ENCODE measurements at regions not wholly inside any gene's neighbourhood (a gene's known extent, or its start where the extent isn't known, plus 50 kb on each side); places are given as distances from the start of the nearest gene placed in this dataset.

DNA sequence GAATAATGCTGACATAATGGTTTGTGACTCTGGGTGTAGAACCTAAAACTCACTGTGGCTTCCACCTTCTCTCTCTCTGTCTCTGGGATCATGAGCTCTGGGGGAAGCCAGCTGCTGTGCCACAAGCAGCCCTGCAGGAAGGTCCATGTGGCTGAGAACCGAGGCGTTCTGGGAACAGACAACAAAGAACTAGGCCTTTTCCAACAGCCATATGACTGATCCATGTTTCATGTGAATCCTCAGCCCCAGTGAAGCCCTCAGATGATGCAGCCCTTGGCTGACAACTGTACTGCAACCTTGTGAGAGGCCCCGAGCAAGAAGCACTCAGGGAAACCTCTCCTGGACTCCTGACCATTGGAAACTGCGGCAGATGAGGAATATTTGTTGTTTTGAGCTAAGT lies 56.6 kb downstream of the HLA-G start:
- H3K9me3 ChIP-seq, result no peaks in the 10 kb centered on the region
- TF ChIP-seq, protein P1, sequence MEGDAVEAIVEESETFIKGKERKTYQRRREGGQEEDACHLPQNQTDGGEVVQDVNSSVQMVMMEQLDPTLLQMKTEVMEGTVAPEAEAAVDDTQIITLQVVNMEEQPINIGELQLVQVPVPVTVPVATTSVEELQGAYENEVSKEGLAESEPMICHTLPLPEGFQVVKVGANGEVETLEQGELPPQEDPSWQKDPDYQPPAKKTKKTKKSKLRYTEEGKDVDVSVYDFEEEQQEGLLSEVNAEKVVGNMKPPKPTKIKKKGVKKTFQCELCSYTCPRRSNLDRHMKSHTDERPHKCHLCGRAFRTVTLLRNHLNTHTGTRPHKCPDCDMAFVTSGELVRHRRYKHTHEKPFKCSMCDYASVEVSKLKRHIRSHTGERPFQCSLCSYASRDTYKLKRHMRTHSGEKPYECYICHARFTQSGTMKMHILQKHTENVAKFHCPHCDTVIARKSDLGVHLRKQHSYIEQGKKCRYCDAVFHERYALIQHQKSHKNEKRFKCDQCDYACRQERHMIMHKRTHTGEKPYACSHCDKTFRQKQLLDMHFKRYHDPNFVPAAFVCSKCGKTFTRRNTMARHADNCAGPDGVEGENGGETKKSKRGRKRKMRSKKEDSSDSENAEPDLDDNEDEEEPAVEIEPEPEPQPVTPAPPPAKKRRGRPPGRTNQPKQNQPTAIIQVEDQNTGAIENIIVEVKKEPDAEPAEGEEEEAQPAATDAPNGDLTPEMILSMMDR (IDR thresholded peaks at IDR 0.05 in 8 of 11, conservative IDR thresholded peaks at IDR 0.05 in 3 of 11), result no peak
- TF ChIP-seq POLR2AphosphoS5 (IDR thresholded peaks at IDR 0.05) (no peak), POLR2A (IDR thresholded peaks at IDR 0.05) (no peak)
- no peaks in the 10 kb centered on the region for H3K27me3 ChIP-seq (replicated peaks in 1 of 7)
- intact Hi-C loops (cut with DNase I; ENCODE audit: low total_unique reads), result loop anchor here (10.0 kb wide), 1 partner anchor 61 kb away; the partner anchor contains the start of gene HLA-A
- DNase-seq, result no peak
- no peak overlapping the region for H3K27ac ChIP-seq
- 23 to 79% (median 66%) methylated on average over 3 to 4 of the region's 4 CpGs; no CpG with 5 or more reads in 1 of the 5 donors for WGBS, 5 donors
- peaks cover 0 to 7% (median 0%) of the 10 kb centered on the region in 6 donors for H3K36me3 ChIP-seq
- no peak overlapping the region for H3K4me3 ChIP-seq
- H3K4me1 ChIP-seq, result peaks cover 0 to 9% (median 7%) of the 10 kb centered on the region in 6 donors

DNA sequence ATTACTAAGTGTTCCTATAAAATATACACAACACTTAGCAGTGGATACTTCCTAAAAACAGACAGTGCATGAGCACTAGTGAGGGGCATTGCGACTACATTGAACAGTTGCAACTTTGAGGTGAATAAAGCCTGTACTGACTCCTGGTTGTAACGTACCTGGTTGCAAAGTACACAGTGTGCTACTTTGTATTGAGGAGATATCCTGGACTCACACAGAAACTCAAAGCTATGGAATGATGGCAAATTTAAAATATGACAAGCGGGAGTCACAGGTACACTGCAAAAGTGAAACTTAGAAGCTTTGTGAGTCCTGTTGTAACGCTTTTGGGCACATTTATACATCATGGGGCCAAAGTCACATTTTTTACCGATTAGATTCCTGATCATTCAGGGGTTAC lies 55.6 kb upstream of the HLA-A start:
- 34 to 61% (median 48%) methylated on average over 5 of the region's 5 CpGs; no CpG with 5 or more reads in 1 of the 5 donors for WGBS, 5 donors
- intact Hi-C loops (cut with DNase I; ENCODE audit: low total_unique reads), result loop anchor here (10.0 kb wide), 1 partner anchor 58 kb away; the partner anchor contains the start of gene HLA-A

DNA sequence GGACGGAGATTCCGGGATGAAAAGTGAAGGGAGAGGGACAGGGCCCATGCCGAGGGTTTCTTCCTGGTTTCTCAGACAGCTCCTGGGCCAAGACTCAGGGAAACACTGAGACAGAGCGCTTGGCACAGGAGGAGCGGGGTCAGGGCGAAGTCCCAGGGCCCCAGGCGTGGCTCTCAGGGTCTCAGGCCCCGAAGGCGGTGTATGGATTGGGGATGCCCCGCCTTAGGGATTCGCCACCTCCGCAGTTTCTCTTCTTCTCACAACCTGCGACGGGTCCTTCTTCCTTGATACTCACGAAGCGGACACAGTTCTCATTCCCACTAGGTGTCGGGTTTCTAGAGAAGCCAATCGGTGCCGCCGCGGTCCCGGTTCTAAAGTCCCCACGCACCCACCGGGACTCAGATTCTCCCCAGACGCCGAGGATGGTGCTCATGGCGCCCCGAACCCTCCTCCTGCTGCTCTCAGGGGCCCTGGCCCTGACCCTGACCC lies 55.0 kb upstream of the HLA-A start:
- TF ChIP-seq, protein P1 (IDR thresholded peaks at IDR 0.05 in 8 of 11, conservative IDR thresholded peaks at IDR 0.05 in 3 of 11), result no peak
- TF ChIP-seq POLR2A (IDR thresholded peaks at IDR 0.05) (no peak), POLR2AphosphoS5 (IDR thresholded peaks at IDR 0.05) (no peak)
- 3 to 14% (median 7%) methylated on average over 9 to 28 of the region's 28 CpGs; no CpG with 5 or more reads in 1 of the 5 donors for WGBS, 5 donors
- DNase-seq, result peak; percentile 86
- peaks cover 0 to 7% (median 0%) of the 10 kb centered on the region in 6 donors for H3K36me3 ChIP-seq
- H3K27ac ChIP-seq, result peak overlapping the region in 7 of 8 donors; percentile 85 to 97 (median 88)
- H3K9me3 ChIP-seq, result no peaks in the 10 kb centered on the region
- H3K4me3 ChIP-seq, result peak overlapping the region in 7 of 8 donors; percentile 44 to 87 (median 52)
- no peaks in the 10 kb centered on the region for H3K27me3 ChIP-seq (replicated peaks in 1 of 7)
- peaks cover 0 to 9% (median 7%) of the 10 kb centered on the region in 6 donors for H3K4me1 ChIP-seq
- intact Hi-C loops (cut with DNase I; ENCODE audit: low total_unique reads), result loop anchor here (10.0 kb wide), 1 partner anchor 57 kb away; the partner anchor contains the start of gene HLA-A

More for the DNA sequence above, 55.6 kb upstream of the HLA-A start:
- DNase-seq, result no peak
- Histone ChIP-seq H3K36me3 (peaks cover 0 to 7% (median 0%) of the 10 kb centered on the region in 6 donors), H3K27ac (peak overlapping the region in 6 of 8 donors; percentile 85 to 97 (median 88)), H3K9me3 (no peaks in the 10 kb centered on the region), H3K27me3 (replicated peaks in 1 of 7) (no peaks in the 10 kb centered on the region), H3K4me3 (peak overlapping the region in 2 of 8 donors; percentile 55 to 87), H3K4me1 (peaks cover 0 to 9% (median 7%) of the 10 kb centered on the region in 6 donors)
- TF ChIP-seq POLR2A (IDR thresholded peaks at IDR 0.05) (no peak), POLR2AphosphoS5 (IDR thresholded peaks at IDR 0.05) (no peak)
- TF ChIP-seq, protein P1 (IDR thresholded peaks at IDR 0.05 in 8 of 11, conservative IDR thresholded peaks at IDR 0.05 in 3 of 11), result no peak
